ENCODE measurements at regions not wholly inside any gene's neighbourhood (a gene's known extent, or its start where the extent isn't known, plus 50 kb on each side); places are given as distances from the start of the nearest gene placed in this dataset.
A peak's percentile ranks its signal among the peaks of the same experiment; 100 is the strongest.

- H3K36me3 ChIP-seq, result peaks cover 0 to 3% of the 10 kb centered on the region in 2 donors
- no peaks in the 10 kb centered on the region for H3K27me3 ChIP-seq
- DNase-seq, result peak; percentile 21 to 24
- H3K27ac ChIP-seq, result no peak overlapping the region
- peak; percentile 22 to 59 (median 36) for TF ChIP-seq CTCF (IDR thresholded peaks at IDR 0.05)
- TF ChIP-seq POLR2A (IDR thresholded peaks at IDR 0.05), result no peak
- intact Hi-C loops (cut with DNase I; ENCODE audit: low total_unique reads), result no loop called here
- no peaks in the 10 kb centered on the region for H3K9me3 ChIP-seq
- no peak overlapping the region for H3K4me3 ChIP-seq
- no peaks in the 10 kb centered on the region for H3K4me1 ChIP-seq
Measured at GRCh38 chr4:101730291-101731117, 60.0 kb upstream of the BANK1 start.

- Histone ChIP-seq H3K4me1 (no peaks in the 10 kb centered on the region), H3K27ac (no peak overlapping the region), H3K27me3 (no peaks in the 10 kb centered on the region), H3K9me3 (no peaks in the 10 kb centered on the region), H3K4me3 (no peak overlapping the region), H3K36me3 (no peaks in the 10 kb centered on the region)
- DNase-seq, result no peak
- intact Hi-C loops (cut with DNase I; ENCODE audit: low total_unique reads), result no loop called here
- TF ChIP-seq CTCF (IDR thresholded peaks at IDR 0.05) (no peak), POLR2A (IDR thresholded peaks at IDR 0.05) (no peak)
Measured at GRCh38 chr4:101727238-101727637, 63.3 kb upstream of the BANK1 start.

GRCh38 chr4:101724093-101724492, 66.4 kb upstream of the BANK1 start:
- TF ChIP-seq CTCF (IDR thresholded peaks at IDR 0.05) (no peak), POLR2A (IDR thresholded peaks at IDR 0.05) (no peak)
- Histone ChIP-seq H3K27ac (no peak overlapping the region), H3K4me1 (no peaks in the 10 kb centered on the region), H3K36me3 (no peaks in the 10 kb centered on the region), H3K9me3 (no peaks in the 10 kb centered on the region), H3K27me3 (no peaks in the 10 kb centered on the region), H3K4me3 (no peak overlapping the region)
- intact Hi-C loops (cut with DNase I; ENCODE audit: low total_unique reads), result no loop called here
- DNase-seq, result no peak

- Histone ChIP-seq H3K4me3 (no peak overlapping the region), H3K4me1 (no peaks in the 10 kb centered on the region), H3K9me3 (no peaks in the 10 kb centered on the region), H3K27me3 (no peaks in the 10 kb centered on the region), H3K36me3 (no peaks in the 10 kb centered on the region), H3K27ac (no peak overlapping the region)
- intact Hi-C loops (cut with DNase I; ENCODE audit: low total_unique reads), result no loop called here
- DNase-seq, result no peak
- TF ChIP-seq POLR2A (IDR thresholded peaks at IDR 0.05) (no peak), CTCF (IDR thresholded peaks at IDR 0.05) (no peak)
Measured at GRCh38 chr4:101718810-101719209, 71.7 kb upstream of the BANK1 start.

- H3K9me3 ChIP-seq, result no peaks in the 10 kb centered on the region
- H3K36me3 ChIP-seq, result no peaks in the 10 kb centered on the region
- H3K4me3 ChIP-seq, result no peak overlapping the region
- no peak overlapping the region for H3K27ac ChIP-seq
- no peak for DNase-seq
- TF ChIP-seq POLR2A (IDR thresholded peaks at IDR 0.05) (no peak), CTCF (IDR thresholded peaks at IDR 0.05) (no peak)
- H3K27me3 ChIP-seq, result no peaks in the 10 kb centered on the region
- intact Hi-C loops (cut with DNase I; ENCODE audit: low total_unique reads), result no loop called here
- H3K4me1 ChIP-seq, result no peaks in the 10 kb centered on the region
Measured at GRCh38 chr4:101711590-101712260, 78.8 kb upstream of the BANK1 start.
